OCI-LY3 (cell line): ENCODE measurements at regions not wholly inside any gene's neighbourhood (a gene's known extent, or its start where the extent isn't known, plus 50 kb on each side); places are given as distances from the start of the nearest gene placed in this dataset.

Experiments
- H2AFZ ChIP-seq: fragments of 200-600, 300-600 bp; shearing (Covaris generic); 2 replicates; pipeline ENCODE4 v1.6.0; 2014; ENCODE audit warnings: antibody characterized with exemption, low read depth, low read length
- H3K27ac ChIP-seq: fragments of 200-600, 300-600 bp; sonication (generic); 2 replicates; pipeline ENCODE4 v1.5.1; 2014; ENCODE audit warnings: mild to moderate bottlenecking, low read length, moderate library complexity, mixed read lengths
- H3K27me3 ChIP-seq: fragments of 200-600, 300-600 bp; sonication (generic); 2 replicates; pipeline ENCODE4 v1.6.1; 2014; ENCODE audit warnings: low read depth, low read length, mixed read lengths
- H3K36me3 ChIP-seq: fragments of 200-600, 300-600 bp; sonication (generic); replicated peaks from 2 replicates; pipeline ENCODE3; 2014; ENCODE audit warnings: low read depth, low read length, mixed read lengths
- H3K4me1 ChIP-seq: fragments of 300-600, 200-600 bp; sonication (generic); 2 replicates; pipeline ENCODE4 v1.6.1; 2014; ENCODE audit warnings: low read length, mixed read lengths
- H3K4me2 ChIP-seq: fragments of 200-600, 300-600 bp; sonication (generic); 2 replicates; pipeline ENCODE4 v1.6.1; 2014; ENCODE audit warnings: low read length, mixed read lengths
- H3K4me3 ChIP-seq: fragments of 300-600, 200-600 bp; sonication (generic); 2 replicates; pipeline ENCODE4 v1.5.1; 2014; ENCODE audit warnings: antibody characterized with exemption, mild to moderate bottlenecking, low read length, moderate library complexity
- H3K79me2 ChIP-seq: fragments of 300-600, 200-600 bp; shearing (Covaris generic); 2 replicates; pipeline ENCODE4 v1.6.1; 2014; ENCODE audit warnings: mild to moderate bottlenecking, low read length, mixed read lengths
- H3K9ac ChIP-seq: fragments of 300-600, 200-600 bp; shearing (Covaris generic); 2 replicates; pipeline ENCODE4 v1.6.0; 2014; ENCODE audit warnings: mild to moderate bottlenecking, low read length, moderate library complexity
- H3K9me3 ChIP-seq: fragments of 200-600, 300-600 bp; shearing (Covaris generic); 2 replicates; pipeline ENCODE4 v1.6.1; 2014; ENCODE audit warnings: low read length, mixed read lengths; ENCODE audit not compliant: insufficient read depth
- H4K20me1 ChIP-seq: fragments of 200-600, 300-600 bp; sonication (generic); 2 replicates; pipeline ENCODE4 v1.6.1; 2016; ENCODE audit warnings: low read length, mixed read lengths; ENCODE audit not compliant: insufficient read depth
- EZH2phosphoT487 ChIP-seq: fragments of 200-600 bp; shearing (Covaris generic); IDR thresholded peaks from 2 replicates; pipeline ENCODE4 v1.6.1; 2018; ENCODE audit warnings: antibody characterized with exemption, mixed run types, low read depth
- TF ChIP-seq, protein P1 (sequence below): fragments of 200-600, 300-600 bp; sonication (generic); IDR thresholded peaks from 2 replicates; pipeline ENCODE4 v1.5.1; 2014; ENCODE audit warnings: antibody characterized with exemption, low read length, low read depth

- Histone ChIP-seq H3K4me1 (no peaks in the 10 kb centered on the region), H2AFZ (no peak overlapping the region), H3K79me2 (no peaks in the 10 kb centered on the region), H3K9ac (no peak overlapping the region), H4K20me1 (no peaks in the 10 kb centered on the region), H3K36me3 (no peaks in the 10 kb centered on the region), H3K4me2 (no peak overlapping the region), H3K27ac (no peak overlapping the region), H3K4me3 (no peak overlapping the region), H3K27me3 (no peaks in the 10 kb centered on the region), H3K9me3 (no peaks in the 10 kb centered on the region)
- no peak for TF ChIP-seq EZH2phosphoT487
- TF ChIP-seq, protein P1, sequence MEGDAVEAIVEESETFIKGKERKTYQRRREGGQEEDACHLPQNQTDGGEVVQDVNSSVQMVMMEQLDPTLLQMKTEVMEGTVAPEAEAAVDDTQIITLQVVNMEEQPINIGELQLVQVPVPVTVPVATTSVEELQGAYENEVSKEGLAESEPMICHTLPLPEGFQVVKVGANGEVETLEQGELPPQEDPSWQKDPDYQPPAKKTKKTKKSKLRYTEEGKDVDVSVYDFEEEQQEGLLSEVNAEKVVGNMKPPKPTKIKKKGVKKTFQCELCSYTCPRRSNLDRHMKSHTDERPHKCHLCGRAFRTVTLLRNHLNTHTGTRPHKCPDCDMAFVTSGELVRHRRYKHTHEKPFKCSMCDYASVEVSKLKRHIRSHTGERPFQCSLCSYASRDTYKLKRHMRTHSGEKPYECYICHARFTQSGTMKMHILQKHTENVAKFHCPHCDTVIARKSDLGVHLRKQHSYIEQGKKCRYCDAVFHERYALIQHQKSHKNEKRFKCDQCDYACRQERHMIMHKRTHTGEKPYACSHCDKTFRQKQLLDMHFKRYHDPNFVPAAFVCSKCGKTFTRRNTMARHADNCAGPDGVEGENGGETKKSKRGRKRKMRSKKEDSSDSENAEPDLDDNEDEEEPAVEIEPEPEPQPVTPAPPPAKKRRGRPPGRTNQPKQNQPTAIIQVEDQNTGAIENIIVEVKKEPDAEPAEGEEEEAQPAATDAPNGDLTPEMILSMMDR = no peak
Measured at GRCh38 chr13:22061806-22062391, 391.0 kb downstream of the FGF9 start.

GRCh38 chr13:22062478-22063205 lies 391.8 kb downstream of the FGF9 start:
- H3K27me3 ChIP-seq = no peaks in the 10 kb centered on the region
- H3K4me2 ChIP-seq = no peak overlapping the region
- no peaks in the 10 kb centered on the region for H4K20me1 ChIP-seq

GRCh38 chr13:22063416-22064124 lies 392.7 kb downstream of the FGF9 start:
- H2AFZ ChIP-seq = no peak overlapping the region
- no peaks in the 10 kb centered on the region for H3K9me3 ChIP-seq
- H3K9ac ChIP-seq = no peak overlapping the region
- no peak for TF ChIP-seq EZH2phosphoT487
- TF ChIP-seq, protein P1 = no peak
- no peak overlapping the region for H3K4me3 ChIP-seq
- no peak overlapping the region for H3K27ac ChIP-seq
- H3K36me3 ChIP-seq = no peaks in the 10 kb centered on the region
- H3K4me1 ChIP-seq = no peaks in the 10 kb centered on the region
- H4K20me1 ChIP-seq = no peaks in the 10 kb centered on the region
- no peak overlapping the region for H3K4me2 ChIP-seq
- H3K79me2 ChIP-seq = no peaks in the 10 kb centered on the region
- H3K27me3 ChIP-seq = no peaks in the 10 kb centered on the region

More at GRCh38 chr13:22062478-22063205, 391.8 kb downstream of the FGF9 start:
- H3K36me3 ChIP-seq = no peaks in the 10 kb centered on the region
- H3K9ac ChIP-seq = no peak overlapping the region
- H2AFZ ChIP-seq = no peak overlapping the region
- H3K79me2 ChIP-seq = no peaks in the 10 kb centered on the region
- H3K9me3 ChIP-seq = no peaks in the 10 kb centered on the region
- TF ChIP-seq, protein P1 = no peak
- no peak for TF ChIP-seq EZH2phosphoT487
- H3K4me3 ChIP-seq = no peak overlapping the region
- no peaks in the 10 kb centered on the region for H3K4me1 ChIP-seq
- no peak overlapping the region for H3K27ac ChIP-seq

- H3K4me2 ChIP-seq = no peak overlapping the region
- no peak overlapping the region for H3K9ac ChIP-seq
- H3K27me3 ChIP-seq = no peaks in the 10 kb centered on the region
- no peaks in the 10 kb centered on the region for H4K20me1 ChIP-seq
- H3K9me3 ChIP-seq = no peaks in the 10 kb centered on the region
- no peak overlapping the region for H3K27ac ChIP-seq
- H3K36me3 ChIP-seq = no peaks in the 10 kb centered on the region
- TF ChIP-seq, protein P1 = no peak
- no peak for TF ChIP-seq EZH2phosphoT487
- no peak overlapping the region for H2AFZ ChIP-seq
- no peak overlapping the region for H3K4me3 ChIP-seq
- H3K79me2 ChIP-seq = no peaks in the 10 kb centered on the region
- H3K4me1 ChIP-seq = no peaks in the 10 kb centered on the region
Measured at GRCh38 chr13:22064854-22065620, 394.2 kb downstream of the FGF9 start.
